ENCODE measurements at regions not wholly inside any gene's neighbourhood (a gene's known extent, or its start where the extent isn't known, plus 50 kb on each side); places are given as distances from the start of the nearest gene placed in this dataset.

DNA sequence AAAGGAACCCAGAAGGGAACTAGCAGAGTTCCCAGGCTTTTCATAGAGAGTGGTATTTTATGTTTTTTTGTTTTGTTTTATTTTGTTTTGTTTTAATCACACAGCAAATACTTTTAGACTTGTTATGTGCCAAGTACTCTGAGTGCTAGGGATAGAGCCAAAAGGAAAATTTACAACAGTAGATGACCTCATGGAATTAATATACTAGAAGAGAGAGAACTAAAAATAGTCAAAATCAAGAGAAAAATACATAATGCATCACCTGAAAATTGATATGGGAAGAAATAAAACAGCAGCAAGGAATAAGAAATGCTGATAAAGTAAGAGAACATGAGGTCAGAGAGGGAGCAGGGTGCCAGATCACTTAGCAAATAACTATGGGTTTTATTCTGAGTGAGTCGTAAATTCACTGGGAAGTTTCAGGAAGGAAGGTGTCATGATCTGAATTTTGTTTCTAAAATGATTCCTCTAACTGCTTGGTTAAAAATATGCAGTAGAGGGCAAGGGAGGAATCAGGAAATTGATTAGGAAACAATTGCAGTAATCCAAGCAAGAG lies 351.0 kb downstream of the ANKRD7 start:
- no peak overlapping the region for H3K9ac ChIP-seq (ENCODE audit: low read length)
- no peak overlapping the region for H3K27ac ChIP-seq (ENCODE audit: low read length)
- H3K36me3 ChIP-seq (ENCODE audit: control insufficient read depth, low read depth, low read length): no peaks in the 10 kb centered on the region
- H3K4me3 ChIP-seq (ENCODE audit: low read length): no peak overlapping the region
- H3K9me3 ChIP-seq (ENCODE audit: control insufficient read depth, low read depth, low read length): no peaks in the 10 kb centered on the region
- no peaks in the 10 kb centered on the region for H3K27me3 ChIP-seq (ENCODE audit: control insufficient read depth, insufficient read depth, low read length)
- H3K4me1 ChIP-seq (ENCODE audit: control insufficient read depth, low read depth, low read length): no peaks in the 10 kb centered on the region

DNA sequence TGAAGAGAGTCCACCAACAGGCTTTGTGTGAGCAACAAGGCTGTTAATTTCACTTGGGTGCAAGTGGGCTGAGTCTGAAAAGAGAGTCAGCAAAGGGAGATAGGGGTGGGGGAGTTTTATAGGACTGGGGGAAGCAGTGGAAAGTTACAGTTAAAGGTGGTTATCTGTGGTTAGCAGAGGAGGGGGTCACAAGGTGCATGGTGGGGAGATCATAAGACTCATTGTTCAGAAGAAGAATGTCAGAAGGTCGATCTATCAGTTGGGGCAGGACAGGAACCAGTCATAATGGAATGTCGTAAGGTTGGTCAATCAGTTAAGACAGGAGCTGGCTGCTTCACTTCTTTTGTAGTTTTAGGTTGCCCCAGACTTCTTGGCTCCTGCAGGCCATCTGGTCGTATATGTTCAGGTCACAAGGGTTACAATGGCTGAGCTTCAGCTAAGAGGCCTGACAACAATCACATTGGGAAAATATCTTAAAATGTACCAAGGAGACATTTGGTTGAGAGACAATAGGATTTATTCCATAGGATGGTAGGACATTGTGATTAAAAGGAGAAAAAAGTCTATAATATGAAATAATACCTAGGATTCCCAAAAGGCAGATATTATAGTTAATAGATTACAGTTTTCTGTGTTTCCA lies 356.4 kb downstream of the ANKRD7 start:
- Histone ChIP-seq H3K27ac (ENCODE audit: low read length) (no peak overlapping the region), H3K36me3 (ENCODE audit: control insufficient read depth, low read depth, low read length) (no peaks in the 10 kb centered on the region), H3K9me3 (ENCODE audit: control insufficient read depth, low read depth, low read length) (no peaks in the 10 kb centered on the region), H3K4me3 (ENCODE audit: low read length) (no peak overlapping the region), H3K9ac (ENCODE audit: low read length) (no peak overlapping the region), H3K4me1 (ENCODE audit: control insufficient read depth, low read depth, low read length) (no peaks in the 10 kb centered on the region), H3K27me3 (ENCODE audit: control insufficient read depth, insufficient read depth, low read length) (no peaks in the 10 kb centered on the region)

DNA sequence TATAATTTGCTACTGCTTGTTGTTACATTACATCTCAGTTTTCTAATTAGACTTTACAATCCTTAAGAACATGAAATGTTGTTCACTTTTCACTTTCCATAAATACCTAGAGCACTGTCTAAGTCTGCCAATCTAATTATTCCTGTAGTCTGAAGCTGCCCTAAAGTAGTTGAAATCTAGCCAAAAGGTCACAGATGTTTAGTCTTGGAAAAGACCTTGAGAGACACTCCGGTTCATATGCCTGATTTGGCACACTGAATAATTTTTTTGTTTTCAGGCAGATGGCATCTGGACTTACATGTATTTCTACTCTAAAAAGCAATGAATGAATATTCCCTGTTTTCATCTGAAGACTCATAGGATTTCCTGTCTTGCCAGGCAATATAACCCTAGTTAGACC lies 359.1 kb downstream of the ANKRD7 start:
- Histone ChIP-seq H3K27me3 (ENCODE audit: control insufficient read depth, insufficient read depth, low read length) (no peaks in the 10 kb centered on the region), H3K9ac (ENCODE audit: low read length) (no peak overlapping the region), H3K4me1 (ENCODE audit: control insufficient read depth, low read depth, low read length) (no peaks in the 10 kb centered on the region), H3K4me3 (ENCODE audit: low read length) (no peak overlapping the region), H3K36me3 (ENCODE audit: control insufficient read depth, low read depth, low read length) (no peaks in the 10 kb centered on the region), H3K27ac (ENCODE audit: low read length) (no peak overlapping the region), H3K9me3 (ENCODE audit: control insufficient read depth, low read depth, low read length) (no peaks in the 10 kb centered on the region)

DNA sequence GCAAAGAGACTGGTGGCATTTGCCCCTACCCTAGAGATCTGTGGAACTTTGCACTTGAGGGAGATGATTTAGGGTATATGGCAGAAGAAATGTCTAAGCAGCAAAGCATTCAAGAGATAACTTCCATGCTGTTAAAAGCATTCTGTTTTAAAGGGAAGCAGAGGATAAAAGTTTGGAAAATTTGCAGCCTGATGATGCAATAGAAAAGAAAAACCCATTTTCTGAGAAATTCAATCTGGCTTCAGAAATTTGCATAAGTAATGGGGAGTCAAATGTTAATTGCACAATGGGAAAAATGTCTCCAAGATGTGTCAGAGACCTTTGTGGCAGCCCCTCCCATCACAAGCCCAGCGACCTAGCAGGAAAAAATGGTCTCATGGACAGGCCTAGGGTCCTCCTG lies 361.7 kb downstream of the ANKRD7 start:
- Histone ChIP-seq H3K9me3 (ENCODE audit: control insufficient read depth, low read depth, low read length) (no peaks in the 10 kb centered on the region), H3K9ac (ENCODE audit: low read length) (no peak overlapping the region), H3K4me1 (ENCODE audit: control insufficient read depth, low read depth, low read length) (no peaks in the 10 kb centered on the region), H3K36me3 (ENCODE audit: control insufficient read depth, low read depth, low read length) (no peaks in the 10 kb centered on the region), H3K4me3 (ENCODE audit: low read length) (no peak overlapping the region), H3K27ac (ENCODE audit: low read length) (no peak overlapping the region), H3K27me3 (ENCODE audit: control insufficient read depth, insufficient read depth, low read length) (no peaks in the 10 kb centered on the region)

DNA sequence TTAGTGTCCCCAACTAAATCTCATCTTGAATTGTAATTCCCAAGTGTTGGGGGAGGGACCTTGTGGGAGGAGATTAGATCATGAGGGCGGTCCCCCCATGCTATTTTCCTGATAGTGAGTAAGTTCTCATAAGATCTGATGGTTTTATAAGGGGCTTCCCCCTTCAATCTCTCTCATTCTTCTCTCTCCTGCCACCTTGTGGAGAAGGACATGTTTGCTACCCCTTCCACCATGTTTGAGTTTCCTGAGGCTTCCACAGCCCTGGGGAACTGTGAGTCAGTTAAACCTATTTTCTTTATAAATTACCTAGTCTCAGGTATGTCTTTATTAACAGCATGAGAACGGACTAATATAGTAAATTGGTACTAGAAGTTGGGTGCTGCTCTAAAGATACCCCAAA lies 365.6 kb downstream of the ANKRD7 start:
- H3K4me1 ChIP-seq (ENCODE audit: control insufficient read depth, low read depth, low read length): no peaks in the 10 kb centered on the region
- H3K27me3 ChIP-seq (ENCODE audit: control insufficient read depth, insufficient read depth, low read length): no peaks in the 10 kb centered on the region
- H3K4me3 ChIP-seq (ENCODE audit: low read length): no peak overlapping the region
- no peak overlapping the region for H3K9ac ChIP-seq (ENCODE audit: low read length)
- no peaks in the 10 kb centered on the region for H3K36me3 ChIP-seq (ENCODE audit: control insufficient read depth, low read depth, low read length)
- H3K9me3 ChIP-seq (ENCODE audit: control insufficient read depth, low read depth, low read length): no peaks in the 10 kb centered on the region
- no peak overlapping the region for H3K27ac ChIP-seq (ENCODE audit: low read length)

DNA sequence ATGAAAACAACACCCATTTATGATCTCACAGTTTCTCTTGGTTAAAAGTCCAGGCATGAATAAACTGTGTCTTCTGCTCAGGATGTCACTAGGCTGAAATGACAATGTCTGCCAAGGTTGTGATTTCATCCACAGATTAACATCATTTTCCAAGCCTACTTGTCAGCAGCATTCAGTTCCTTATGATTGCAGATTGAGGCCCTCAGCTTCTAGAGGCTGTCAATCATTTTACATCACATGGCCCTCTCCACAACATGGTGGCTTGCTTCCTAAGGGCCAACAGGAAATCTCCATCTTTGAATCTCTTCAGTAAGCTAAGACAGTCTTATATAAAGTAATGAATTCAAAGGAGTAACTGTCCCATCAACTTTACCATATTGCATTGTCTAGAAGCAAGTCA lies 377.6 kb downstream of the ANKRD7 start:
- Histone ChIP-seq H3K27ac (ENCODE audit: low read length) (no peak overlapping the region), H3K4me3 (ENCODE audit: low read length) (no peak overlapping the region), H3K9me3 (ENCODE audit: control insufficient read depth, low read depth, low read length) (no peaks in the 10 kb centered on the region), H3K27me3 (ENCODE audit: control insufficient read depth, insufficient read depth, low read length) (no peaks in the 10 kb centered on the region), H3K36me3 (ENCODE audit: control insufficient read depth, low read depth, low read length) (no peaks in the 10 kb centered on the region), H3K4me1 (ENCODE audit: control insufficient read depth, low read depth, low read length) (no peaks in the 10 kb centered on the region), H3K9ac (ENCODE audit: low read length) (no peak overlapping the region)

DNA sequence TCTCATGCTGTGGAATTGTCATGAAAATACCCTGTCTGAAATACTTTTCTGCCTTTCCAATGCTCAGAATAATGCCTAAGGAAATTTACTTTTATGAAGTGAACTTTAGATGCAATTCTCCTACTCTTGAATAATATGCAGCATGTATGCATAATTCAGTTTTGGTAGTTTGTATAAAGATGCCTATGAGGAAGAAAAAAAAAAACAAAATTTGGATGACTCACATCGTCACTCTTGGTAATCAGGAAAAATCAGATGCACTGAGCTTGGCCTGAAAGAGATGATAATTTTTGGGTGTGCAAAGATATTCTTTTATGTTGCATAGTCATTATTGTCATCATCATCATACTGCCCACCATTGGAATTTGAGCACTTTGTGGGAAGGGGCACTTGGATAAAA lies 382.1 kb downstream of the ANKRD7 start:
- Histone ChIP-seq H3K36me3 (ENCODE audit: control insufficient read depth, low read depth, low read length) (no peaks in the 10 kb centered on the region), H3K4me1 (ENCODE audit: control insufficient read depth, low read depth, low read length) (no peaks in the 10 kb centered on the region), H3K27me3 (ENCODE audit: control insufficient read depth, insufficient read depth, low read length) (no peaks in the 10 kb centered on the region), H3K9me3 (ENCODE audit: control insufficient read depth, low read depth, low read length) (no peaks in the 10 kb centered on the region), H3K4me3 (ENCODE audit: low read length) (no peak overlapping the region), H3K9ac (ENCODE audit: low read length) (no peak overlapping the region), H3K27ac (ENCODE audit: low read length) (no peak overlapping the region)

DNA sequence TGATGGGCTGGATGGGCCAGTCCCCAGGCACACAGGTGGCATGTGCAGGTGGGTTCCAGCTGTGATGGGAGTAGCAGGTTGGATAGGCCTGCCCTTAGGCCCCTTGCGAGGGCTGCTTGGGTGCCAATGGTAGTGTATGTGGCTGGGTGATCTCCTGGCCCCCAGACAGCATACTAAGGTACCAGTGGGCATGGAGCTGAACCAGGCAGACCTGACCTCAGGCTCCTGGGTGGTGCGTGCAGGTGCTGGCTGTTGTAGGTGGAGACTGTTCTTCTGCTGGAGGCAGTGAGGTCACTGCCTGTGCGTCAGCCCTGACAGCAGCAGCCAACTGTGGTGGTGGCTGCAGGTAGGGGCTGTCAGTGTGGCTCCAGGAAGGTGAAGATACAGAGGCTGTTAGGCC lies 384.7 kb downstream of the ANKRD7 start:
- Histone ChIP-seq H3K9me3 (ENCODE audit: control insufficient read depth, low read depth, low read length) (no peaks in the 10 kb centered on the region), H3K36me3 (ENCODE audit: control insufficient read depth, low read depth, low read length) (no peaks in the 10 kb centered on the region), H3K4me3 (ENCODE audit: low read length) (no peak overlapping the region), H3K27me3 (ENCODE audit: control insufficient read depth, insufficient read depth, low read length) (no peaks in the 10 kb centered on the region), H3K27ac (ENCODE audit: low read length) (no peak overlapping the region), H3K9ac (ENCODE audit: low read length) (no peak overlapping the region), H3K4me1 (ENCODE audit: control insufficient read depth, low read depth, low read length) (no peaks in the 10 kb centered on the region)

DNA sequence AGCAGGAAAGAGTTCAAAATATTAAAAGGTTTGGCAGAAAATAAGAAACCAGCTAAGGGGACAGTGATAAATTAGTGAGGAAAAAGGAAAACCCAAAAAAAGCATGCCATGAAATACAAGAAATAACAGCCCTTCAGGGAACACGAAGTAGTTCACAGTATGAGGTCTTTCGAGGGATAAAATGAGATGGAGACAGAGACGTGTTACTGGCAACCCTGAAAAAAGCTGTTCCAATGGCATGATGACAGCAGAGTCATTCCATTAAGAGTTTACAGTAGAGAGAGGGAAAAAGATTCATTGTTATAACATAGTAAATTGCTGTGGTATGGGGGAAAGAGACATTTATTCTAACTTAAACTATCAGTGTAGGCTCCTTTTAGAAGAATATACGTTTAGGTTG lies 391.2 kb downstream of the ANKRD7 start:
- H3K9me3 ChIP-seq (ENCODE audit: control insufficient read depth, low read depth, low read length): no peaks in the 10 kb centered on the region
- no peak overlapping the region for H3K9ac ChIP-seq (ENCODE audit: low read length)
- H3K4me3 ChIP-seq (ENCODE audit: low read length): no peak overlapping the region
- H3K27ac ChIP-seq (ENCODE audit: low read length): no peak overlapping the region
- peaks cover 4% of the 10 kb centered on the region for H3K4me1 ChIP-seq (ENCODE audit: control insufficient read depth, low read depth, low read length)
- no peaks in the 10 kb centered on the region for H3K36me3 ChIP-seq (ENCODE audit: control insufficient read depth, low read depth, low read length)
- no peaks in the 10 kb centered on the region for H3K27me3 ChIP-seq (ENCODE audit: control insufficient read depth, insufficient read depth, low read length)

DNA sequence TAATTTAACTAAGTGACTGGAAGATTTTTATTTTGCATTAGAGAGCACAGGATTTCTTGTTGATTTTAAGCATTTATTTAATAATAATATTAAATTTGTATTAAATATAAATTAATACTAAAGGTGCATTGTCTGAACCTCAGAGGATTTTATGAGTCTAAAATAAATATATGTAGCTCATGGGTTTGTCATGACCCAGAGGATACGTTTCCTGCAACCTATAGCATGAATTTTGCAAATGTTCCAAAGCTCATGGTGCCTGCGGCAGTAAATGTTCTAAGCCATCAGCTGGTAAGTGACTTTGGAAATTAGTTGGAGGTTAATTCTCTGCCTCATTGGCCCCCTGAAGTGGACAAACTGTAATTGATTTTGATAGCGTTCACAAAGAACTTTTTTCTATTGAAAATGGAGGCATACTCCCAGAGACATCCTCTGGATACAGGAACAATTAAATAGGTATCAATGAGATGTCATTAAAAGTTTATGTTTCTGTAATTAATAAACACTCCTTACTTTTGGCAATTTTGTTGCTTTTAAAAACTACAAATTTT lies 397.4 kb downstream of the ANKRD7 start:
- peaks cover 3% of the 10 kb centered on the region for H3K9me3 ChIP-seq (ENCODE audit: control insufficient read depth, low read depth, low read length)
- no peak overlapping the region for H3K27ac ChIP-seq (ENCODE audit: low read length)
- H3K27me3 ChIP-seq (ENCODE audit: control insufficient read depth, insufficient read depth, low read length): no peaks in the 10 kb centered on the region
- H3K9ac ChIP-seq (ENCODE audit: low read length): no peak overlapping the region
- H3K4me1 ChIP-seq (ENCODE audit: control insufficient read depth, low read depth, low read length): no peaks in the 10 kb centered on the region
- H3K36me3 ChIP-seq (ENCODE audit: control insufficient read depth, low read depth, low read length): no peaks in the 10 kb centered on the region
- no peak overlapping the region for H3K4me3 ChIP-seq (ENCODE audit: low read length)

DNA sequence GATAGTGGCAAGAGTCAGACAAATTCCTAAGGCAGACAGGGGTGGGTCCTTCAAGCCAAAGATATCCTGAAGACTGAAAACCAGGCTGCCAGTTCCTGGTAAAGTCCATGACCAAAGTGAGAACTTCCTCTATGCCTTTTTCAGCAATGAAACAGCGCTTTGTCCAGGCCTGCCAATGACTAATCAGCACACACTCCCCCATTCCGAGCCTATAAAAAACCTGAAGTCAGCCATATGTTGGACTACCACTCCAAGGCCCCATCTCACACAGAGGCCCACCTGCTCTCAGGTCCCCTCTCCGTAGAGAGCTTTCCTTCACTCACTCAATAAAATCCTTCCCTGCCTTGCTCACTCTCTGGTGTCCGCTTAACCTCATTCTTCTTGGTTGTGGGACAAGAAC lies 402.2 kb downstream of the ANKRD7 start:
- peaks cover 16% of the 10 kb centered on the region for H3K4me1 ChIP-seq (ENCODE audit: control insufficient read depth, low read depth, low read length)
- no peak overlapping the region for H3K9ac ChIP-seq (ENCODE audit: low read length)
- no peak overlapping the region for H3K4me3 ChIP-seq (ENCODE audit: low read length)
- no peaks in the 10 kb centered on the region for H3K27me3 ChIP-seq (ENCODE audit: control insufficient read depth, insufficient read depth, low read length)
- no peaks in the 10 kb centered on the region for H3K36me3 ChIP-seq (ENCODE audit: control insufficient read depth, low read depth, low read length)
- no peak overlapping the region for H3K27ac ChIP-seq (ENCODE audit: low read length)
- H3K9me3 ChIP-seq (ENCODE audit: control insufficient read depth, low read depth, low read length): peaks cover 7% of the 10 kb centered on the region

DNA sequence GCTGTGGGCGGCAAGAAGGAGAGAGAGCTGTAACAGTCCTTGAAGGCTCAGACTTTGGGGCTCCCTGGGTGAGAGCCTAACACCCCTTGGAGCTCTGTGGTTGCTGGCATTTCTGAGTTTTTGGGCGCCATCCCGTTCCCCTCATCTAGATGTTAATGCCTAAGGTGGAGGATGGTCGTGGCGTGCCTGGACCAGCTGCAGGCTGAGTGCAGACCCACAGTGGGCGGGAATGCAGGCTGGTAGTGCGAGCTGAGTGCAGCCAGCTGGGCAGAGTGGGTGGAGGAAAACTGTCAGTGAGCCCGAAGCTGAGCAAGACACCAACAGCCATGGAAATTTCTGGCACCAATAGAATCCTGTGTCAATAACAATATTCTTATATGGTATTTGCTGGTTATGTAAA lies 403.0 kb downstream of the ANKRD7 start:
- no peaks in the 10 kb centered on the region for H3K27me3 ChIP-seq (ENCODE audit: control insufficient read depth, insufficient read depth, low read length)
- H3K4me1 ChIP-seq (ENCODE audit: control insufficient read depth, low read depth, low read length): peaks cover 16% of the 10 kb centered on the region
- no peak overlapping the region for H3K4me3 ChIP-seq (ENCODE audit: low read length)
- H3K27ac ChIP-seq (ENCODE audit: low read length): no peak overlapping the region
- peaks cover 7% of the 10 kb centered on the region for H3K9me3 ChIP-seq (ENCODE audit: control insufficient read depth, low read depth, low read length)
- no peak overlapping the region for H3K9ac ChIP-seq (ENCODE audit: low read length)
- H3K36me3 ChIP-seq (ENCODE audit: control insufficient read depth, low read depth, low read length): no peaks in the 10 kb centered on the region

All from iPS-18a (cell line).